ENCODE measurements at regions not wholly inside any gene's neighbourhood (a gene's known extent, or its start where the extent isn't known, plus 50 kb on each side); places are given as distances from the start of the nearest gene placed in this dataset.

DNA sequence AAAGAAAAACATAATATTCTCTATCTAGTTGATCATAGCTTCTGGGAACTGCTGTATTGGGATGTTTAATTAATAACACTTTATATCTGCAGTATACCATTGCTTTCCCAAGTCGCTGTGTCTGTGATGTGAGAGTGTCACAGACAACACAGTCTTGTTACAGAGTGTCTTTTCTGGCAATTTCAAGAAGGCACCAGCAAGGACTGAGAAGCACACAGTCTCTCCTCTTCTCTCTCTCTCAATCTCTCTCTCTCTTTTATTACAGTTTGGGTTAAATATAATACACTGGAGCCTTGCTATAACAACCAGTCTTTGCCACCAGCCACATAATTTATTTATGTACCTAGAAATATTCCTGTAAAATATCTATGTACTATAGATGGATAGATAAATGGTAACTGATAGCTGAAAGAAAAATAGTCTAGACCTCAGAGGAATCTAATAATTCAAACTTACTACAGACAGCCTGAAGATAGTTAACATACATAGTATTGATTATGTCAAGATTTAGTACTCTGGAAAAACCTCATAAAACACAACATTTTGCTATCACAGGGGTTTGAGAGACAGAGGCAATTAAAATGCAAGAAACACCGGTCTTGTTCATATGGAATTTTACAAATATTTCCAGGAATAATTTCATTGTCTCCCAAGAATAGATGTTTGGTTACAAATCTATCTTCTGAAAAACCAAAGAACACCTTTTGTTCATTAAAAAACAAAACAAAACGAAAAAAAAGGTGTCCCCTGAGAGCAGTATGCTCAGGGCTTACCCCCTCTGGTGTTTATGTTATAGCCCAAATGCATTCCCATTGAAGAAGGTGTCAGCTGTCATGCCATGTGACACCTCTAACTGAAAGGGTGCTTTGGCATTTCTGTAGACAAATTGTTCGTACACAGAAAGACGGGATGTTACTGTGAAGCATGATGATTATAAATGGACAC, 507.8 kb downstream of the TBC1D4 start:
- WGBS (ENCODE audit: insufficient coverage): 29% methylated on average over 1 of the region's 5 CpGs
- H3K4me1 Mint-ChIP-seq: no peaks in the 10 kb centered on the region

GRCh38 chr13:74969419-74969818, 512.5 kb downstream of the TBC1D4 start:
- no peaks in the 10 kb centered on the region for H3K36me3 ChIP-seq (replicated peaks in 1 of 2; ENCODE audit: control insufficient read depth in 1 of 2, insufficient read depth in 2 of 2, low read length in 2 of 2)
- no peaks in the 10 kb centered on the region for H3K4me1 ChIP-seq (ENCODE audit: control insufficient read depth in 1 of 2, insufficient read depth in 2 of 2, low read length in 2 of 2)
- H2AFZ ChIP-seq (ENCODE audit: insufficient read depth, low read depth, low read length, poor library complexity, severe bottlenecking): no peak overlapping the region
- DNase-seq: no peak
- no peaks in the 10 kb centered on the region for H4K20me1 ChIP-seq (ENCODE audit: insufficient read depth, low read length)
- H3K27me3 ChIP-seq (ENCODE audit: control insufficient read depth in 2 of 2, insufficient read depth in 2 of 2, low read length in 2 of 2): no peaks in the 10 kb centered on the region
- Mint-ChIP-seq H3K27ac (no peak overlapping the region), H3K36me3 (no peaks in the 10 kb centered on the region), H3K4me3 (no peak overlapping the region), H3K4me1 (no peaks in the 10 kb centered on the region), H3K27me3 (ENCODE audit: low read depth in 3 of 3) (no peaks in the 10 kb centered on the region), H3K9me3 (peaks cover 0 to 10% (median 2%) of the 10 kb centered on the region in 7 donors)
- intact Hi-C loops (cut with micrococcal nuclease): no loop called here
- H3K4me2 ChIP-seq (replicated peaks; ENCODE audit: extremely low read depth, low read length, poor library complexity, severe bottlenecking): no peak overlapping the region
- no peak overlapping the region for H3K4me3 ChIP-seq (replicated peaks in 1 of 3; ENCODE audit: low read depth in 2 of 3, low read length in 3 of 3)
- no peaks in the 10 kb centered on the region for H3K79me2 ChIP-seq (ENCODE audit: insufficient read depth, low read length)
- H3K9ac ChIP-seq (ENCODE audit: insufficient read depth, low read length, poor library complexity, severe bottlenecking): no peak overlapping the region
- TF ChIP-seq, protein P1, sequence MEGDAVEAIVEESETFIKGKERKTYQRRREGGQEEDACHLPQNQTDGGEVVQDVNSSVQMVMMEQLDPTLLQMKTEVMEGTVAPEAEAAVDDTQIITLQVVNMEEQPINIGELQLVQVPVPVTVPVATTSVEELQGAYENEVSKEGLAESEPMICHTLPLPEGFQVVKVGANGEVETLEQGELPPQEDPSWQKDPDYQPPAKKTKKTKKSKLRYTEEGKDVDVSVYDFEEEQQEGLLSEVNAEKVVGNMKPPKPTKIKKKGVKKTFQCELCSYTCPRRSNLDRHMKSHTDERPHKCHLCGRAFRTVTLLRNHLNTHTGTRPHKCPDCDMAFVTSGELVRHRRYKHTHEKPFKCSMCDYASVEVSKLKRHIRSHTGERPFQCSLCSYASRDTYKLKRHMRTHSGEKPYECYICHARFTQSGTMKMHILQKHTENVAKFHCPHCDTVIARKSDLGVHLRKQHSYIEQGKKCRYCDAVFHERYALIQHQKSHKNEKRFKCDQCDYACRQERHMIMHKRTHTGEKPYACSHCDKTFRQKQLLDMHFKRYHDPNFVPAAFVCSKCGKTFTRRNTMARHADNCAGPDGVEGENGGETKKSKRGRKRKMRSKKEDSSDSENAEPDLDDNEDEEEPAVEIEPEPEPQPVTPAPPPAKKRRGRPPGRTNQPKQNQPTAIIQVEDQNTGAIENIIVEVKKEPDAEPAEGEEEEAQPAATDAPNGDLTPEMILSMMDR (IDR thresholded peaks at IDR 0.05): no peak
- WGBS (ENCODE audit: insufficient coverage): 40% methylated on average over 1 of the region's 1 CpG
- no peak overlapping the region for H3K27ac ChIP-seq (ENCODE audit: low read depth in 1 of 2, low read length in 2 of 2)
- H3K9me3 ChIP-seq (replicated peaks in 1 of 2; ENCODE audit: control insufficient read depth in 1 of 2, insufficient read depth in 1 of 2, low read length in 2 of 2): no peaks in the 10 kb centered on the region

More for the DNA sequence above, 507.8 kb downstream of the TBC1D4 start:
- Histone ChIP-seq H3K27me3 (ENCODE audit: control insufficient read depth in 2 of 2, insufficient read depth in 2 of 2, low read length in 2 of 2) (no peaks in the 10 kb centered on the region), H3K4me1 (ENCODE audit: control insufficient read depth in 1 of 2, insufficient read depth in 2 of 2, low read length in 2 of 2) (no peaks in the 10 kb centered on the region), H3K36me3 (replicated peaks in 1 of 2; ENCODE audit: control insufficient read depth in 1 of 2, insufficient read depth in 2 of 2, low read length in 2 of 2) (no peaks in the 10 kb centered on the region), H4K20me1 (ENCODE audit: insufficient read depth, low read length) (no peaks in the 10 kb centered on the region), H3K4me3 (replicated peaks in 1 of 3; ENCODE audit: low read depth in 2 of 3, low read length in 3 of 3) (no peak overlapping the region), H3K4me2 (replicated peaks; ENCODE audit: extremely low read depth, low read length, poor library complexity, severe bottlenecking) (no peak overlapping the region), H2AFZ (ENCODE audit: insufficient read depth, low read depth, low read length, poor library complexity, severe bottlenecking) (no peak overlapping the region), H3K9ac (ENCODE audit: insufficient read depth, low read length, poor library complexity, severe bottlenecking) (no peak overlapping the region), H3K27ac (ENCODE audit: low read depth in 1 of 2, low read length in 2 of 2) (no peak overlapping the region), H3K79me2 (ENCODE audit: insufficient read depth, low read length) (no peaks in the 10 kb centered on the region), H3K9me3 (replicated peaks in 1 of 2; ENCODE audit: control insufficient read depth in 1 of 2, insufficient read depth in 1 of 2, low read length in 2 of 2) (no peaks in the 10 kb centered on the region)
- peaks cover 0 to 3% (median 0%) of the 10 kb centered on the region in 7 donors for H3K9me3 Mint-ChIP-seq
- no peak overlapping the region for H3K4me3 Mint-ChIP-seq
- H3K36me3 Mint-ChIP-seq: no peaks in the 10 kb centered on the region
- H3K27ac Mint-ChIP-seq: no peak overlapping the region
- intact Hi-C loops (cut with micrococcal nuclease): no loop called here
- TF ChIP-seq, protein P1 (IDR thresholded peaks at IDR 0.05): no peak
- DNase-seq: no peak
- H3K27me3 Mint-ChIP-seq (ENCODE audit: low read depth in 3 of 3): peaks cover 0 to 1% (median 0%) of the 10 kb centered on the region in 3 donors

All from CD14-positive monocyte (primary cell).